Ishikawa (cell line): ENCODE measurements at regions not wholly inside any gene's neighbourhood (a gene's known extent, or its start where the extent isn't known, plus 50 kb on each side); places are given as distances from the start of the nearest gene placed in this dataset.

Experiments used
- CEBPB ChIP-seq: IDR thresholded peaks from 2 replicates; pipeline ENCODE4 v1.6.1; 2012
- CREB1 ChIP-seq: IDR thresholded peaks from 2 replicates; pipeline ENCODE4 v1.6.1; 2012; ENCODE audit warnings: low read depth
- EGR1 ChIP-seq: IDR thresholded peaks from 2 replicates; pipeline ENCODE4 v1.6.1; 2012
- EP300 ChIP-seq: IDR thresholded peaks from 2 replicates; pipeline ENCODE4 v1.6.1; 2012; ENCODE audit warnings: borderline replicate concordance
- FOXM1 ChIP-seq: IDR thresholded peaks from 2 replicates; pipeline ENCODE4 v1.6.1; 2012; ENCODE audit warnings: low read depth, borderline replicate concordance
- RAD21 ChIP-seq: IDR thresholded peaks from 2 replicates; pipeline ENCODE4 v1.6.1; 2012; ENCODE audit warnings: low read depth
- TAF1 ChIP-seq: IDR thresholded peaks from 2 replicates; pipeline ENCODE4 v1.6.1; 2012; ENCODE audit warnings: low read depth, mild to moderate bottlenecking
- TCF12 ChIP-seq: IDR thresholded peaks from 2 replicates; pipeline ENCODE4 v1.6.1; 2012; ENCODE audit warnings: low read depth
- YY1 ChIP-seq: IDR thresholded peaks from 2 replicates; pipeline ENCODE4 v1.6.1; 2012; ENCODE audit warnings: low read depth
- ZBTB7A ChIP-seq: IDR thresholded peaks from 2 replicates; pipeline ENCODE4 v1.6.1; 2012; ENCODE audit warnings: low read depth
- TF ChIP-seq, protein P1 (sequence below): IDR thresholded peaks from 2 replicates; pipeline ENCODE4 v1.6.1; 2012
- TF ChIP-seq, protein P2 (sequence below): IDR thresholded peaks from 2 replicates; pipeline ENCODE4 v1.6.1; 2012
- TF ChIP-seq, protein P3 (sequence below): IDR thresholded peaks from 2 replicates; pipeline ENCODE4 v1.6.1; 2012; ENCODE audit warnings: low read depth, mild to moderate bottlenecking

DNA sequence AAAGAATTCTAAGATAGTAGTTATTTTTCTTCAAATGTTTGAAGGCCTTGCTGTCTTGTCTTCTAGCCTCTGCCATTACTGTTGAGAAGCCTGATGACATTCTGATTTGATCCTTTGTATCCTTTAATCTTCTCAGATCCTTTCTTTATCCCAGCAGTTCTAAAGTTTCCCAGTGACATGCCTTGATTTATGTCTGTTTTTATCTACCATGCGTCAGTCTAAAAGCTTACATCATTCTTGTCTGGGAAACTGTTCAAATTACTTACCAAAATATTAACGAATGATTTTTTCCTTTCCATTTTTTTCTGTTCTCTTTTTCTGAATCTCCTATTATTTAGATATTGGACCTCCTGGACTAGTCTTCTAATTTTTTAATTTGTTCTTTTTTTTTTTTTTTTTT lies 78.3 kb upstream of the HELT start:
- TF ChIP-seq RAD21 (no peak), EP300 (no peak), ZBTB7A (no peak), CREB1 (no peak), TCF12 (no peak), TAF1 (no peak), CEBPB (no peak), YY1 (no peak), EGR1 (no peak), FOXM1 (no peak)
- TF ChIP-seq, protein P1, sequence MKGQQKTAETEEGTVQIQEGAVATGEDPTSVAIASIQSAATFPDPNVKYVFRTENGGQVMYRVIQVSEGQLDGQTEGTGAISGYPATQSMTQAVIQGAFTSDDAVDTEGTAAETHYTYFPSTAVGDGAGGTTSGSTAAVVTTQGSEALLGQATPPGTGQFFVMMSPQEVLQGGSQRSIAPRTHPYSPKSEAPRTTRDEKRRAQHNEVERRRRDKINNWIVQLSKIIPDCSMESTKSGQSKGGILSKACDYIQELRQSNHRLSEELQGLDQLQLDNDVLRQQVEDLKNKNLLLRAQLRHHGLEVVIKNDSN: no peak
- TF ChIP-seq, protein P2, sequence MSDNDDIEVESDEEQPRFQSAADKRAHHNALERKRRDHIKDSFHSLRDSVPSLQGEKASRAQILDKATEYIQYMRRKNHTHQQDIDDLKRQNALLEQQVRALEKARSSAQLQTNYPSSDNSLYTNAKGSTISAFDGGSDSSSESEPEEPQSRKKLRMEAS: no peak
- TF ChIP-seq, protein P3, sequence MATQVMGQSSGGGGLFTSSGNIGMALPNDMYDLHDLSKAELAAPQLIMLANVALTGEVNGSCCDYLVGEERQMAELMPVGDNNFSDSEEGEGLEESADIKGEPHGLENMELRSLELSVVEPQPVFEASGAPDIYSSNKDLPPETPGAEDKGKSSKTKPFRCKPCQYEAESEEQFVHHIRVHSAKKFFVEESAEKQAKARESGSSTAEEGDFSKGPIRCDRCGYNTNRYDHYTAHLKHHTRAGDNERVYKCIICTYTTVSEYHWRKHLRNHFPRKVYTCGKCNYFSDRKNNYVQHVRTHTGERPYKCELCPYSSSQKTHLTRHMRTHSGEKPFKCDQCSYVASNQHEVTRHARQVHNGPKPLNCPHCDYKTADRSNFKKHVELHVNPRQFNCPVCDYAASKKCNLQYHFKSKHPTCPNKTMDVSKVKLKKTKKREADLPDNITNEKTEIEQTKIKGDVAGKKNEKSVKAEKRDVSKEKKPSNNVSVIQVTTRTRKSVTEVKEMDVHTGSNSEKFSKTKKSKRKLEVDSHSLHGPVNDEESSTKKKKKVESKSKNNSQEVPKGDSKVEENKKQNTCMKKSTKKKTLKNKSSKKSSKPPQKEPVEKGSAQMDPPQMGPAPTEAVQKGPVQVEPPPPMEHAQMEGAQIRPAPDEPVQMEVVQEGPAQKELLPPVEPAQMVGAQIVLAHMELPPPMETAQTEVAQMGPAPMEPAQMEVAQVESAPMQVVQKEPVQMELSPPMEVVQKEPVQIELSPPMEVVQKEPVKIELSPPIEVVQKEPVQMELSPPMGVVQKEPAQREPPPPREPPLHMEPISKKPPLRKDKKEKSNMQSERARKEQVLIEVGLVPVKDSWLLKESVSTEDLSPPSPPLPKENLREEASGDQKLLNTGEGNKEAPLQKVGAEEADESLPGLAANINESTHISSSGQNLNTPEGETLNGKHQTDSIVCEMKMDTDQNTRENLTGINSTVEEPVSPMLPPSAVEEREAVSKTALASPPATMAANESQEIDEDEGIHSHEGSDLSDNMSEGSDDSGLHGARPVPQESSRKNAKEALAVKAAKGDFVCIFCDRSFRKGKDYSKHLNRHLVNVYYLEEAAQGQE: no peak
